K562 (cell line): ENCODE measurements at regions not wholly inside any gene's neighbourhood (a gene's known extent, or its start where the extent isn't known, plus 50 kb on each side); places are given as distances from the start of the nearest gene placed in this dataset.

Experiments used
- ATAC-seq: fragments of 200-7000 bp; cut with Tn5 transposase; 3 replicates; pipeline ENCODE4 v1.9.1; 2020; ENCODE audit warnings: moderate library complexity
- BruUV-seq: library from RNA; stranded (reverse); fragments of 400-500 nt; replicated peaks from 2 replicates; lab custom pipeline; 2021; lab: Mats Ljungman, UMichigan
- CTCF ChIA-PET: fragments of 300-600 bp; formaldehyde crosslinking; extraction: SDS; loops from one replicate; lab custom pipeline; 2021; ENCODE audit warnings: low intra/inter-chr PET ratio; lab: Yijun Ruan, JAX
- POLR2A ChIA-PET: fragments of 300-600, 350-650 bp; sonication (Branson Sonifier 250); formaldehyde crosslinking; extraction: SDS; loops from one replicate; lab custom pipeline; 2021; ENCODE audit warnings: antibody characterized with exemption, inconsistent platforms; lab: Yijun Ruan, JAX
- DNase-seq, 4 experiments: peaks; one replicate each; pipeline versions ENCODE4 v3.0.0 to v3.0.0-alpha.2; 2011 to 2018; ENCODE audit warnings: low spot score in 3 of 4, mixed read lengths in 3 of 4; ENCODE audit errors: extremely low read depth in 1 of 4
- FAIRE-seq: peaks from 2 replicates; lab custom pipeline; 2011; peaks lifted over from hg19 to GRCh38; lab: Jason Lieb, UNC
- H2AFZ ChIP-seq: 2 replicates; pipeline ENCODE4 v1.6.0; 2011; ENCODE audit warnings: low read depth, low read length, control low read depth, inconsistent platforms
- H3K27ac ChIP-seq: fragments of 200-600 bp; 3 replicates; pipeline ENCODE4 v1.8.0; 2011; ENCODE audit warnings: low read depth, mild to moderate bottlenecking, control low read depth, inconsistent platforms, low read length, moderate library complexity, mixed read lengths; ENCODE audit errors: extremely low read depth
- H3K27me3 ChIP-seq, 2 experiments: fragments of 300-600 bp in 1 of 2; 2 replicates in 1 of 2; 3 replicates in 1 of 2; pipeline versions ENCODE4 v1.6.0 to v1.8.0; 2011; ENCODE audit warnings: inconsistent platforms in 2 of 2, low read length in 2 of 2, mild to moderate bottlenecking in 1 of 2, mixed read lengths in 1 of 2, moderate library complexity in 1 of 2; ENCODE audit not compliant: control insufficient read depth in 2 of 2, insufficient read depth in 2 of 2
- H3K36me3 ChIP-seq: fragments of 300-600 bp; 3 replicates; pipeline ENCODE4 v1.8.0; 2011; ENCODE audit warnings: mild to moderate bottlenecking, low read length, inconsistent platforms; ENCODE audit not compliant: control insufficient read depth, insufficient read depth
- H3K4me1 ChIP-seq, 2 experiments: fragments of 200-600 bp in 1 of 2; replicated peaks in 1 of 2; 2 replicates in 1 of 2; 3 replicates in 1 of 2; pipeline versions ENCODE4 v1.5.1 to v1.8.0; 2011; ENCODE audit warnings: inconsistent platforms in 2 of 2, low read length in 2 of 2, mild to moderate bottlenecking in 1 of 2, mixed read lengths in 1 of 2, moderate library complexity in 1 of 2; ENCODE audit not compliant: control insufficient read depth in 2 of 2, insufficient read depth in 2 of 2
- H3K4me2 ChIP-seq: 2 replicates; pipeline ENCODE4 v1.6.1; 2011; ENCODE audit warnings: low read length, control low read depth, inconsistent platforms, mixed read lengths; ENCODE audit not compliant: insufficient read depth
- H3K4me3 ChIP-seq: fragments of 200-600 bp; sonication (generic), shearing (Covaris generic); 2 replicates; pipeline ENCODE4 v1.5.1; 2016; ENCODE audit warnings: control low read depth, inconsistent platforms
- H3K79me2 ChIP-seq: fragments of 200-600 bp; 3 replicates; pipeline ENCODE4 v1.8.0; 2011; ENCODE audit warnings: low read length, inconsistent platforms; ENCODE audit not compliant: control insufficient read depth, insufficient read depth
- H3K9ac ChIP-seq, 2 experiments: 2 replicates each; pipeline versions ENCODE4 v1.6.0 to v1.6.1; 2011; ENCODE audit warnings: low read depth in 2 of 2, low read length in 2 of 2, control low read depth in 1 of 2, inconsistent platforms in 1 of 2, mild to moderate bottlenecking in 1 of 2, mixed read lengths in 1 of 2; ENCODE audit not compliant: insufficient read depth in 1 of 2
- H3K9me1 ChIP-seq: one replicate; pipeline ENCODE4 v1.6.0; 2011; ENCODE audit warnings: inconsistent platforms, mild to moderate bottlenecking, low read length, moderate library complexity; ENCODE audit not compliant: control insufficient read depth, insufficient read depth
- H3K9me3 ChIP-seq: replicated peaks from 2 replicates; pipeline ENCODE4 v1.5.1; 2011; ENCODE audit warnings: low read depth, low read length, inconsistent platforms; ENCODE audit not compliant: control insufficient read depth, insufficient read depth
- H4K20me1 ChIP-seq: replicated peaks from 2 replicates; pipeline ENCODE4 v1.6.1; 2011; ENCODE audit warnings: low read length, inconsistent platforms, mixed read lengths; ENCODE audit not compliant: control insufficient read depth, insufficient read depth
- CC2D1A ChIP-seq: fragments of 450-650 bp; IDR thresholded peaks from 2 replicates; pipeline ENCODE4 v1.6.1; 2017; ENCODE audit warnings: mild to moderate bottlenecking
- EP300 ChIP-seq: IDR thresholded peaks from 2 replicates; pipeline ENCODE4 v1.6.1; 2012; ENCODE audit warnings: low read length, improper control_type of control experiment
- HDAC3 ChIP-seq: fragments of 450-650 bp; IDR thresholded peaks from 2 replicates; pipeline ENCODE4 v1.6.1; 2018; ENCODE audit warnings: borderline replicate concordance, mild to moderate bottlenecking, moderate library complexity; ENCODE audit not compliant: partially characterized antibody
- KDM2B ChIP-seq: fragments of 250-450 bp; sonication (Bioruptor Pico); IDR thresholded peaks from 2 replicates; pipeline ENCODE4 v1.8.0; 2021; ENCODE audit warnings: mild to moderate bottlenecking, moderate library complexity
- MAFG ChIP-seq: fragments of 450-650 bp; conservative IDR thresholded peaks from 2 replicates; pipeline ENCODE4 v1.6.1; 2016; ENCODE audit warnings: missing genetic modification characterization, missing compliant biosample characterization
- MXI1 ChIP-seq: IDR thresholded peaks from 2 replicates; pipeline ENCODE4 v1.6.1; 2011; ENCODE audit warnings: low read depth, mild to moderate bottlenecking, improper control_type of control experiment, low read length
- POLR2H ChIP-seq: IDR thresholded peaks from 2 replicates; pipeline ENCODE4 v1.6.1; 2016; ENCODE audit warnings: missing genetic modification characterization, low read depth, mild to moderate bottlenecking, control low read depth, missing compliant biosample characterization, moderate library complexity
- ZFP36 ChIP-seq: fragments of 150-350 bp; IDR thresholded peaks from 2 replicates; pipeline ENCODE4 v1.6.1; 2018; ENCODE audit warnings: low read length, low read depth; ENCODE audit not compliant: partially characterized antibody
- ZNF280A ChIP-seq: fragments of 450-650 bp; IDR thresholded peaks from 2 replicates; pipeline ENCODE4 v1.6.1; 2018; ENCODE audit warnings: mild to moderate bottlenecking, low read depth; ENCODE audit not compliant: partially characterized antibody
- WGBS: fragments of 100-300 bp; shearing (Covaris generic); methylation state at CpG from one replicate; pipeline ENCODE4 v1.1.6; 2016; ENCODE audit warnings: low coverage, mixed read lengths; ENCODE audit not compliant: insufficient coverage; ENCODE audit errors: missing lambda C conversion rate; 5-methylcytosine and 5-hydroxymethylcytosine counted together
- in situ Hi-C: fragments of 300-500 bp; cut with MboI; formaldehyde crosslinking; loops from 4 replicates; pipeline ENCODE4 v1.15.0; 2018; ENCODE audit warnings: inconsistent platforms, mixed read lengths
- intact Hi-C: fragments of 100-400 bp; cut with micrococcal nuclease; formaldehyde crosslinking; loops from 2 replicates; pipeline ENCODE4 v1.14.2; 2022
- TF ChIP-seq, protein P1 (sequence below): fragments of 250-450 bp; sonication (Bioruptor Pico); IDR thresholded peaks from 2 replicates; pipeline ENCODE4 v1.5.0; 2021; ENCODE audit warnings: mild to moderate bottlenecking, borderline replicate concordance

GRCh38 chr19:31501427-31502195, 152.4 kb upstream of the TSHZ3 start:
- Histone ChIP-seq H3K4me3 (no peak overlapping the region), H3K79me2 (no peaks in the 10 kb centered on the region), H3K4me2 (no peak overlapping the region), H3K9ac (no peak overlapping the region), H2AFZ (no peak overlapping the region), H3K9me1 (no peaks in the 10 kb centered on the region), H3K9me3 (no peaks in the 10 kb centered on the region), H3K27me3 (no peaks in the 10 kb centered on the region; a peak in 1 of 5 replicates), H3K4me1 (no peaks in the 10 kb centered on the region), H3K36me3 (no peaks in the 10 kb centered on the region), H4K20me1 (no peaks in the 10 kb centered on the region; the same call in 1 of the 2 replicates), H3K27ac (no peak overlapping the region)
- ChIA-PET CTCF (no interaction called here), POLR2A (interaction anchor here (0.6 to 0.7 kb wide), 2 partner anchors 182 to 997 kb away, joined by 3 read pairs; no protein-coding TSS in a partner anchor)
- no TSS peak for BruUV-seq
- WGBS, result 9% methylated on average over 4 of the region's 4 CpGs
- in situ Hi-C loops (no loop called here), intact Hi-C loops (no loop called here)
- ATAC-seq (no peak), DNase-seq (no peak), FAIRE-seq (no peak)
- no peak for TF ChIP-seq HDAC3
- peak; percentile 64 for TF ChIP-seq ZFP36

DNA sequence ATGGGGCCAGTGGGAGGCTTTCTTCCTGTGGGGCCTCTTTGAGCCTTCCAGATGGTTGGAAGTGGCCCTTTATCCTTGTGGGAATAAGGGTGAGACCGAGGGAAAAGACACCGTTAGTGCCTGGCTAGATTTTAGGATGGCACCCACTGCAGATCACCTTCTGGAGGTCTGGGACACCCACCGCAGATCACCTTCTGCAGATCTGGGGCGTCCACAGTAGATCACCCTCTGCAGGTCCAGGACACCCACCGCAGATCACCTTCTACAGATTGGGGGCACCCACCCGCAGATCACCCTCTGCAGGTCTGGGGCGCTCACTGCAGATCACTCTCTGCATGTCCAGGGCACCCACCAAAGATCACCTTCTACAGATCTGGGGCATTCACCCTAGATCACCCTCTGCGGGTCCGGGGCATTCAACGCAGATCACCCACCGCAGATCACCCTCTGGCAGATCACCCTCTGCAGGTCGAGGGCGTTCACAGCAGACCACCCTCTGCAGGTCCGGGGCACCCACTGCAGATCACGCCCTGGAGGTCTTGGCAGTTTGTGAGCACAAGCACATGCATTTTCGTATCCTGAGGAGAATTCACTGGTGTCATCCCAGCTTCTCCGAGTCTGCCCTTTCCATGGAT, 153.4 kb upstream of the TSHZ3 start:
- Histone ChIP-seq H3K27ac (no peak overlapping the region), H3K27me3 (no peaks in the 10 kb centered on the region; a peak in 1 of 5 replicates), H3K4me1 (no peaks in the 10 kb centered on the region), H3K4me3 (no peak overlapping the region), H3K4me2 (no peak overlapping the region), H4K20me1 (no peaks in the 10 kb centered on the region; the same call in 1 of the 2 replicates), H3K9me1 (no peaks in the 10 kb centered on the region), H3K36me3 (no peaks in the 10 kb centered on the region), H3K79me2 (no peaks in the 10 kb centered on the region), H3K9me3 (no peaks in the 10 kb centered on the region), H2AFZ (no peak overlapping the region), H3K9ac (no peak overlapping the region)
- intact Hi-C loops (no loop called here), in situ Hi-C loops (no loop called here)
- ChIA-PET CTCF (no interaction called here), POLR2A (no interaction called here)
- BruUV-seq, result no TSS peak
- no peak for DNase-seq
- WGBS, result under 1% methylated on average over 16 of the region's 17 CpGs
- no peak for ATAC-seq
- no peak for FAIRE-seq
- no peak for TF ChIP-seq CC2D1A
- TF ChIP-seq MAFG (tag), result no peak
- TF ChIP-seq, protein P1, sequence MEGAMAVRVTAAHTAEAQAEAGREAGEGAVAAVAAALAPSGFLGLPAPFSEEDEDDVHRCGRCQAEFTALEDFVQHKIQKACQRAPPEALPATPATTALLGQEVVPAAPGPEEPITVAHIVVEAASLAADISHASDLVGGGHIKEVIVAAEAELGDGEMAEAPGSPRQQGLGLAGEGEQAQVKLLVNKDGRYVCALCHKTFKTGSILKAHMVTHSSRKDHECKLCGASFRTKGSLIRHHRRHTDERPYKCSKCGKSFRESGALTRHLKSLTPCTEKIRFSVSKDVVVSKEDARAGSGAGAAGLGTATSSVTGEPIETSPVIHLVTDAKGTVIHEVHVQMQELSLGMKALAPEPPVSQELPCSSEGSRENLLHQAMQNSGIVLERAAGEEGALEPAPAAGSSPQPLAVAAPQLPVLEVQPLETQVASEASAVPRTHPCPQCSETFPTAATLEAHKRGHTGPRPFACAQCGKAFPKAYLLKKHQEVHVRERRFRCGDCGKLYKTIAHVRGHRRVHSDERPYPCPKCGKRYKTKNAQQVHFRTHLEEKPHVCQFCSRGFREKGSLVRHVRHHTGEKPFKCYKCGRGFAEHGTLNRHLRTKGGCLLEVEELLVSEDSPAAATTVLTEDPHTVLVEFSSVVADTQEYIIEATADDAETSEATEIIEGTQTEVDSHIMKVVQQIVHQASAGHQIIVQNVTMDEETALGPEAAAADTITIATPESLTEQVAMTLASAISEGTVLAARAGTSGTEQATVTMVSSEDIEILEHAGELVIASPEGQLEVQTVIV, result no peak
- no peak for TF ChIP-seq POLR2H (tag)
- TF ChIP-seq MXI1, result no peak
- no peak for TF ChIP-seq KDM2B (CRISPR knock-in tag)
- no peak for TF ChIP-seq ZNF280A
- no peak for TF ChIP-seq EP300
